HFFc6 (cell line): ENCODE measurements at regions not wholly inside any gene's neighbourhood (a gene's known extent, or its start where the extent isn't known, plus 50 kb on each side); places are given as distances from the start of the nearest gene placed in this dataset.

Experiments
- DNase-seq: peaks from one replicate; pipeline ENCODE4 v3.0.0-alpha.2; 2018
- H3K27ac Mint-ChIP-seq: 2 replicates; pipeline ENCODE4 v1.8.0; 2020; ENCODE audit warnings: mild to moderate bottlenecking, mixed read lengths
- H3K27me3 Mint-ChIP-seq: 2 replicates; pipeline ENCODE4 v1.8.0; 2021; ENCODE audit warnings: mild to moderate bottlenecking, moderate library complexity, mixed read lengths; ENCODE audit not compliant: insufficient read depth
- H3K36me3 Mint-ChIP-seq: 2 replicates; pipeline ENCODE4 v1.8.0; 2021; ENCODE audit warnings: low read depth, mixed read lengths
- H3K4me1 Mint-ChIP-seq: 2 replicates; pipeline ENCODE4 v1.8.0; 2020; ENCODE audit warnings: low read depth, mixed read lengths
- H3K4me3 Mint-ChIP-seq: 2 replicates; pipeline ENCODE4 v1.8.0; 2020; ENCODE audit warnings: mild to moderate bottlenecking, moderate library complexity, mixed read lengths
- H3K9me3 Mint-ChIP-seq: 2 replicates; pipeline ENCODE4 v1.8.0; 2020; ENCODE audit warnings: mild to moderate bottlenecking, mixed read lengths
- CTCF ChIP-seq: fragments of 200-600 bp; sonication (generic); IDR thresholded peaks from 2 replicates; pipeline ENCODE4 v1.5.0; 2021; ENCODE audit warnings: antibody characterized with exemption, mild to moderate bottlenecking

- Mint-ChIP-seq H3K36me3 (no peaks in the 10 kb centered on the region), H3K4me3 (no peak overlapping the region), H3K4me1 (no peaks in the 10 kb centered on the region), H3K9me3 (no peaks in the 10 kb centered on the region), H3K27ac (no peak overlapping the region), H3K27me3 (peaks cover 37% of the 10 kb centered on the region)
- no peak for TF ChIP-seq CTCF
- DNase-seq: no peak
Observed at GRCh38 chr15:38671006-38671387, 106.4 kb upstream of the RASGRP1 start.

DNA sequence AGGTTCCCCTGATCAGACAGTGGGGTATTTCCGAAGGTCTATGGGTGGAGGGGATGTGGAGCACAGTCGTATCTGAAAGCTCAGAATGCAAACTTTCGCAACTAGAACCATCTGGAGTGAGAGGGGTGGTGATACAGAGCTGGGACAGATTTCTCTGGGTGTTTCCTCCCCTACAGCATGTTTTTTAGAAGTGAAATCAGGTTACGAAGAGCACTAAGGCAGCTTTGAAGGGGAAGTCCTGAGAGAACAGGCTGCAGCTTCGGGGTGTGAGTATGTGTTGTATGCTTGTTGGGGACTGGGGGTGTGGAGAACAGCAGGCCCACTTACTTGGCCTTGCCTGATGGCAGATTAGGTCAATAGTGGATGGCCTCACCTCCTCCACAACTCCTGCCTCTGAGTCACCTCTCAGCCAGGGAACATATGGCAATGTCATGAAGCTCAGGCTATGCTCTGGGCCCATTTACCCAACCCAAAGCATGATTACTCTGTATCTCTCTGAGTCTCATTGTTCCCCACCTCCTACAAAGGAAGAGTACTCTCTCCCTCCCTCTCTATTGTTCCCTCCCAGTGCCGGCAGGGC is 107.2 kb upstream of the RASGRP1 start:
- H3K36me3 Mint-ChIP-seq: no peaks in the 10 kb centered on the region
- H3K27me3 Mint-ChIP-seq: peaks cover 38% of the 10 kb centered on the region
- no peaks in the 10 kb centered on the region for H3K4me1 Mint-ChIP-seq
- H3K4me3 Mint-ChIP-seq: no peak overlapping the region
- DNase-seq: no peak
- H3K27ac Mint-ChIP-seq: no peak overlapping the region
- H3K9me3 Mint-ChIP-seq: no peaks in the 10 kb centered on the region
- no peak for TF ChIP-seq CTCF

DNA sequence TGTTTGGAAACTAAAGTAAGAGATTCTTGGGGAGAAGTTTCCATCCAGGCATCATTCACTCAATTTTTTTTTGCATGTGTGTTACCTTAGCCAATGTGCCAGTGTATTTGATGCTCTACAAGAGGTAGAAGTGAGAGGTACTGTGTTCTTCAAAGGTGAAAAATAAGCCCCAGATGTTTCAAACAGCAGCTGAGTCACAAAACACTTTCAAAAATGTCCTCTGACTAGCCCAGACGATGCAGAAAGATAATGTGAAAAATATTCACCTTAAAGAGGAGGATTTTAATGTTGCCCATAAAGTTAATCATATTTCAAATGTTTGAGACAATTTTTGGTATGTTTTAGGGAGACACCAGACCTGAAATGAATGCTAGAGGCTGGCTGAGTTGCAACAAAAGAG is 107.7 kb upstream of the RASGRP1 start:
- TF ChIP-seq CTCF: no peak
- Mint-ChIP-seq H3K36me3 (no peaks in the 10 kb centered on the region), H3K27ac (no peak overlapping the region), H3K9me3 (no peaks in the 10 kb centered on the region), H3K4me3 (no peak overlapping the region), H3K27me3 (peaks cover 36% of the 10 kb centered on the region), H3K4me1 (no peaks in the 10 kb centered on the region)
- DNase-seq: no peak

DNA sequence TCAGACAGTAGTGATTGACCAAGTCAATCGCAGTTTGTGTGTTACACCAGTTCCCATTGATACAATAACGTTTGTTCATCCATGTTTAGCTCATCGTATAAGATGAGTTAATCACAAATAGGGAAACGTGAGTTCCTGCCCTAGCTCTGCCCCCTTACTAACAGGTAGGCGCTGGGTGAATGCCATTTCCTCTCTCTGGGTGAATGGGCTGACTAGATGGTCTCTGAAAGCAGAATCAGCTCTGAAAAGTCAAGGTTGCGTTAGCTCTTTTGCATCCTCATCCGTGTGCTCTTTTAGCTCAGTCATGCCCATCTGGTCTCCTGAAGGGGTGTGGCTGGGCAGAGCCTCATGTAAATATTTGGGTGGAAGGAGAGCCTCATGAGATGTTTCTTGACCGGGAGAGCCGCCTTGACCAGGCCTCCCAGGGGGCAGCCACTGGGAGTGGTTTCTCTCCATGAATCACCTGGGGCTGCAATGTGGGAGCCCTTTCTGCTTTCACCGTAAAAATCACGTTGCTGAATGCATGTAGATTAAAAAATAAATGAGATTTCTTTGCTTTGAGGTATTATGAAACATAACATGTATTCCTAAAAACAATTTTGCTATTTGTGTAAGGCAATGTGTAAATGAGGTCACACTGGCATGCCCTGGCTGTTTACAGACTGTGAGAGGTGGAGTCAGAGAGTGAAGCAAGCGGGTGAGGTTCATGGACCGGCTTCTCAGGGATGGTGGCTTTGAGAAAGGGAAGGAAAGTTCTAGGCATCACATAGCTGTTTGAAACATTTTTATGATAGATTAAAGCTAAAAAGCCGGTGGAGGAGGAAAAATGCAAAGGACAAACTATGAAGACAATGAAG is 108.4 kb upstream of the RASGRP1 start:
- no peak for DNase-seq
- no peak overlapping the region for H3K4me3 Mint-ChIP-seq
- peaks cover 34% of the 10 kb centered on the region for H3K27me3 Mint-ChIP-seq
- H3K9me3 Mint-ChIP-seq: no peaks in the 10 kb centered on the region
- no peak for TF ChIP-seq CTCF
- H3K36me3 Mint-ChIP-seq: no peaks in the 10 kb centered on the region
- no peak overlapping the region for H3K27ac Mint-ChIP-seq
- no peaks in the 10 kb centered on the region for H3K4me1 Mint-ChIP-seq

- no peak overlapping the region for H3K27ac Mint-ChIP-seq
- no peak overlapping the region for H3K4me3 Mint-ChIP-seq
- no peaks in the 10 kb centered on the region for H3K36me3 Mint-ChIP-seq
- no peaks in the 10 kb centered on the region for H3K4me1 Mint-ChIP-seq
- DNase-seq: no peak
- H3K9me3 Mint-ChIP-seq: no peaks in the 10 kb centered on the region
- TF ChIP-seq CTCF: no peak
- peaks cover 28% of the 10 kb centered on the region for H3K27me3 Mint-ChIP-seq
Observed at GRCh38 chr15:38674448-38674847, 109.8 kb upstream of the RASGRP1 start.
